Endothelial cell of umbilical vein (primary cell): ENCODE measurements at regions not wholly inside any gene's neighbourhood (a gene's known extent, or its start where the extent isn't known, plus 50 kb on each side); places are given as distances from the start of the nearest gene placed in this dataset.

Source experiments
- BruUV-seq: library from RNA; stranded (reverse); fragments of 400-500 nt; replicated peaks from 2 replicates; lab custom pipeline; 2021; lab: Mats Ljungman, UMichigan
- CTCF ChIA-PET: fragments of 300-600, 350-600 bp; sonication (Branson Sonifier 250); formaldehyde crosslinking; loops from one replicate; lab custom pipeline; 2021; ENCODE audit warnings: antibody characterized with exemption, inconsistent platforms; lab: Charles Lee
- POLR2A ChIA-PET: fragments of 300-600, 350-600 bp; sonication (Branson Sonifier 250); formaldehyde crosslinking; loops from one replicate; lab custom pipeline; 2021; ENCODE audit warnings: antibody characterized with exemption, inconsistent platforms; lab: Charles Lee
- DNase-seq: peaks from one replicate; pipeline ENCODE4 v3.0.0-alpha.2; 2011; ENCODE audit warnings: low read depth, low spot score
- FAIRE-seq: peaks from 2 replicates; lab custom pipeline; 2011; peaks lifted over from hg19 to GRCh38; lab: Jason Lieb, UNC
- H2AFZ ChIP-seq: 2 replicates; pipeline ENCODE4 v1.6.0; 2012; ENCODE audit warnings: low read depth, low read length, control low read depth, inconsistent platforms
- H3K27ac ChIP-seq: 2 replicates; pipeline ENCODE4 v1.5.1; 2011; ENCODE audit warnings: low read depth, mild to moderate bottlenecking, control low read depth, low read length, moderate library complexity; ENCODE audit not compliant: insufficient read depth
- H3K27me3 ChIP-seq, 2 experiments: 2 replicates each; pipeline versions ENCODE4 v1.6.0 to v1.6.1; 2011; ENCODE audit warnings: low read length in 2 of 2, mixed read lengths in 1 of 2; ENCODE audit not compliant: control insufficient read depth in 2 of 2, insufficient read depth in 2 of 2
- H3K36me3 ChIP-seq, 2 experiments: 2 replicates in 1 of 2; 3 replicates in 1 of 2; pipeline ENCODE4 v1.5.1; 2011; ENCODE audit warnings: low read length in 2 of 2, mild to moderate bottlenecking in 1 of 2, moderate library complexity in 1 of 2; ENCODE audit not compliant: control insufficient read depth in 2 of 2, insufficient read depth in 2 of 2; ENCODE audit errors: extremely low read depth in 1 of 2
- H3K4me1 ChIP-seq: 3 replicates; pipeline ENCODE4 v1.5.1; 2011; ENCODE audit warnings: mild to moderate bottlenecking, low read length; ENCODE audit not compliant: control insufficient read depth, insufficient read depth; ENCODE audit errors: extremely low read depth
- H3K4me2 ChIP-seq: 2 replicates; pipeline ENCODE4 v1.6.1; 2011; ENCODE audit warnings: low read length, control low read depth, mixed read lengths; ENCODE audit not compliant: insufficient read depth
- H3K4me3 ChIP-seq, 3 experiments: fragments of 200-600 bp in 1 of 3; sonication (generic), shearing (Covaris generic) in 1 of 3; replicated peaks in 1 of 3; 2 replicates each; pipeline ENCODE4 v1.5.1; 2011 to 2016; ENCODE audit warnings: control low read depth in 3 of 3, low read length in 3 of 3, mild to moderate bottlenecking in 2 of 3, inconsistent platforms in 1 of 3, low read depth in 1 of 3, moderate library complexity in 1 of 3; ENCODE audit not compliant: insufficient read depth in 1 of 3
- H3K79me2 ChIP-seq: 2 replicates; pipeline ENCODE4 v1.6.0; 2012; ENCODE audit warnings: low read length, inconsistent platforms; ENCODE audit not compliant: control insufficient read depth, insufficient read depth
- H3K9ac ChIP-seq: replicated peaks from 2 replicates; pipeline ENCODE3; 2011; ENCODE audit warnings: low read length, control low read depth; ENCODE audit not compliant: insufficient read depth; ENCODE audit errors: extremely low read depth
- H3K9me1 ChIP-seq: replicated peaks from 3 replicates; pipeline ENCODE4 v1.6.0; 2011; ENCODE audit warnings: mild to moderate bottlenecking, low read length; ENCODE audit not compliant: control insufficient read depth, insufficient read depth; ENCODE audit errors: extremely low read depth
- H3K9me3 ChIP-seq: replicated peaks from 2 replicates; pipeline ENCODE4 v1.5.1; 2012; ENCODE audit warnings: low read length, inconsistent platforms; ENCODE audit not compliant: control insufficient read depth, insufficient read depth
- H4K20me1 ChIP-seq: replicated peaks from 2 replicates; pipeline ENCODE3; 2011; ENCODE audit warnings: mild to moderate bottlenecking, low read length; ENCODE audit not compliant: control insufficient read depth, insufficient read depth; ENCODE audit errors: extremely low read depth
- CTCF ChIP-seq, 2 donors: IDR thresholded peaks; 1 replicate in 1 of 2; 2 replicates in 1 of 2; pipeline ENCODE4 v1.5.1; 2011; ENCODE audit warnings: low read length in 2 of 2, mild to moderate bottlenecking in 2 of 2, moderate library complexity in 2 of 2, control low read depth in 1 of 2, inconsistent platforms in 1 of 2, low read depth in 1 of 2; ENCODE audit not compliant: insufficient read depth in 1 of 2; ENCODE audit errors: extremely low read depth in 1 of 2
- EZH2 ChIP-seq: IDR thresholded peaks from 2 replicates; pipeline ENCODE4 v1.6.1; 2012; ENCODE audit warnings: borderline replicate concordance, low read depth, mild to moderate bottlenecking, moderate library complexity, low read length, inconsistent platforms; ENCODE audit not compliant: severe bottlenecking
- FOS ChIP-seq: IDR thresholded peaks from 2 replicates; pipeline ENCODE4 v1.6.1; 2011; ENCODE audit warnings: mild to moderate bottlenecking, low read length, moderate library complexity, borderline replicate concordance; ENCODE audit not compliant: insufficient read depth
- GATA2 ChIP-seq: IDR thresholded peaks from 2 replicates; pipeline ENCODE4 v1.7.0; 2011; ENCODE audit warnings: low read depth, mild to moderate bottlenecking, moderate library complexity, mixed read lengths, low read length; ENCODE audit not compliant: insufficient read length, insufficient read depth
- JUN ChIP-seq: IDR thresholded peaks from 2 replicates; pipeline ENCODE4 v1.6.1; 2011; ENCODE audit warnings: borderline replicate concordance, low read depth; ENCODE audit not compliant: insufficient read length, insufficient read depth
- MAX ChIP-seq: IDR thresholded peaks from 2 replicates; pipeline ENCODE4 v1.6.1; 2011; ENCODE audit not compliant: insufficient read depth, insufficient read length
- MYC ChIP-seq: IDR thresholded peaks from one replicate; pipeline ENCODE4 v1.6.1; 2011; ENCODE audit warnings: mild to moderate bottlenecking, low read depth, low read length
- POLR2A ChIP-seq: IDR thresholded peaks from 2 replicates; pipeline ENCODE4 v1.6.1; 2012; ENCODE audit warnings: low read depth, mild to moderate bottlenecking, control low read depth, low read length
- POLR2AphosphoS5 ChIP-seq: IDR thresholded peaks from 2 replicates; pipeline ENCODE4 v1.6.1; 2012; ENCODE audit warnings: low read depth, mild to moderate bottlenecking, control low read depth, low read length, moderate library complexity; ENCODE audit not compliant: insufficient read depth
- dilution Hi-C: fragments of 300-500 bp; cut with MboI; formaldehyde crosslinking; loops from one replicate; pipeline ENCODE4 v1.15.0; 2019; ENCODE audit warnings: low sequenced_read_pairs; ENCODE audit not compliant: extremely low pct_ligation_motif_present
- intact Hi-C: fragments of 100-400 bp; cut with micrococcal nuclease; formaldehyde crosslinking; loops from one replicate; pipeline ENCODE4 v1.10.0; 2022

DNA sequence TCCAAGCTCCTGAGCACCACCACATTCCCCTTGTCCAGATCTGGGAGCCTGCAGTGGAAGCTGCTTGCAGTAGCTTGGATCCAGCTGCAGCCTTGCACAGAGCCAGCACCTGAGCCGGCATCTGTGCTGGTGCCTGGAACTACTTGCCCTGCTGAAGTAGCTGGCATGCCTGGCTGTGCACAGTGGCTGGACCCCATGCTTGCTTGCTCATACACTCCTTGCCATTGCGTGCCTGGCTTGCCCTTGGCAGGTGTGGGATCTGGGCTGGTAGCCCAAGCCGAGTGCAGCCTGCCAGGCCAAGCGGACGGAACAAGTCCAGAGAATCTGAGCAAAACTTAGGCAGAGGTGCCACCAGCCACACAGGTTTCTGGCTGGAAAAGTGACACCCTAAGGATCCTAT lies 759.9 kb downstream of the IPMK start:
- no peak overlapping the region for H3K9ac ChIP-seq
- intact Hi-C loops: no loop called here
- no peak for FAIRE-seq
- H3K4me3 ChIP-seq: no peak overlapping the region
- H3K4me2 ChIP-seq: no peak overlapping the region
- no peak for TF ChIP-seq MAX
- no peak for TF ChIP-seq POLR2A
- TF ChIP-seq FOS: no peak
- TF ChIP-seq MYC: no peak
- no peak for TF ChIP-seq EZH2
- TF ChIP-seq GATA2: no peak
- TF ChIP-seq POLR2AphosphoS5: no peak
- TF ChIP-seq JUN: no peak
- no peak for TF ChIP-seq CTCF (IDR thresholded peaks at IDR 0.05; ENCODE audit: extremely low read depth in 1 of 2, insufficient read depth in 1 of 2, low read depth in 1 of 2, low read length in 2 of 2)
- BruUV-seq: no TSS peak
- dilution Hi-C loops: no loop called here
- POLR2A ChIA-PET: no interaction called here
- no peak overlapping the region for H3K27ac ChIP-seq
- H3K36me3 ChIP-seq: no peaks in the 10 kb centered on the region
- no peaks in the 10 kb centered on the region for H3K4me1 ChIP-seq
- no peaks in the 10 kb centered on the region for H4K20me1 ChIP-seq
- CTCF ChIA-PET: no interaction called here
- H2AFZ ChIP-seq: no peak overlapping the region
- peaks cover 4% of the 10 kb centered on the region for H3K9me3 ChIP-seq
- no peaks in the 10 kb centered on the region for H3K27me3 ChIP-seq
- H3K79me2 ChIP-seq: no peaks in the 10 kb centered on the region
- DNase-seq: no peak
- no peaks in the 10 kb centered on the region for H3K9me1 ChIP-seq
